ENCODE measurements at regions not wholly inside any gene's neighbourhood (a gene's known extent, or its start where the extent isn't known, plus 50 kb on each side); places are given as distances from the start of the nearest gene placed in this dataset.

- peaks cover 57% of the 10 kb centered on the region for H3K4me1 ChIP-seq (ENCODE audit: control insufficient read depth, insufficient read depth, low read length)
- H3K4me3 ChIP-seq (ENCODE audit: low read length), result no peak overlapping the region
- no peaks in the 10 kb centered on the region for H3K27me3 ChIP-seq (replicated peaks; ENCODE audit: control insufficient read depth, insufficient read depth, low read length)
- DNase-seq (ENCODE audit: low read depth), result no peak
- H3K9ac ChIP-seq (ENCODE audit: low read length), result no peak overlapping the region
- no peaks in the 10 kb centered on the region for H3K36me3 ChIP-seq (ENCODE audit: control insufficient read depth, insufficient read depth, low read length, severe bottlenecking)
- H3K9me3 ChIP-seq (ENCODE audit: control insufficient read depth, low read length), result no peaks in the 10 kb centered on the region
These were observed 172.0 kb upstream of the ZNF32 start for GRCh38 chr10:43820663-43821062.

GRCh38 chr10:43819464-43820230, 171.0 kb upstream of the ZNF32 start:
- no peaks in the 10 kb centered on the region for H3K36me3 ChIP-seq (ENCODE audit: control insufficient read depth, insufficient read depth, low read length, severe bottlenecking)
- no peak for DNase-seq (ENCODE audit: low read depth)
- peaks cover 49% of the 10 kb centered on the region for H3K4me1 ChIP-seq (ENCODE audit: control insufficient read depth, insufficient read depth, low read length)
- H3K9me3 ChIP-seq (ENCODE audit: control insufficient read depth, low read length), result no peaks in the 10 kb centered on the region
- no peaks in the 10 kb centered on the region for H3K27me3 ChIP-seq (replicated peaks; ENCODE audit: control insufficient read depth, insufficient read depth, low read length)
- no peak overlapping the region for H3K4me3 ChIP-seq (ENCODE audit: low read length)
- H3K9ac ChIP-seq (ENCODE audit: low read length), result no peak overlapping the region

GRCh38 chr10:43818687-43819086, 170.0 kb upstream of the ZNF32 start:
- Histone ChIP-seq H3K27me3 (replicated peaks; ENCODE audit: control insufficient read depth, insufficient read depth, low read length) (no peaks in the 10 kb centered on the region), H3K4me3 (ENCODE audit: low read length) (no peak overlapping the region), H3K36me3 (ENCODE audit: control insufficient read depth, insufficient read depth, low read length, severe bottlenecking) (no peaks in the 10 kb centered on the region), H3K9ac (ENCODE audit: low read length) (no peak overlapping the region), H3K4me1 (ENCODE audit: control insufficient read depth, insufficient read depth, low read length) (peaks cover 40% of the 10 kb centered on the region), H3K9me3 (ENCODE audit: control insufficient read depth, low read length) (no peaks in the 10 kb centered on the region)
- no peak for DNase-seq (ENCODE audit: low read depth)

GRCh38 chr10:43817368-43817767, 168.7 kb upstream of the ZNF32 start:
- Histone ChIP-seq H3K27me3 (replicated peaks; ENCODE audit: control insufficient read depth, insufficient read depth, low read length) (no peaks in the 10 kb centered on the region), H3K9ac (ENCODE audit: low read length) (no peak overlapping the region), H3K4me1 (ENCODE audit: control insufficient read depth, insufficient read depth, low read length) (peaks cover 26% of the 10 kb centered on the region), H3K36me3 (ENCODE audit: control insufficient read depth, insufficient read depth, low read length, severe bottlenecking) (no peaks in the 10 kb centered on the region), H3K4me3 (ENCODE audit: low read length) (no peak overlapping the region), H3K9me3 (ENCODE audit: control insufficient read depth, low read length) (no peaks in the 10 kb centered on the region)
- no peak for DNase-seq (ENCODE audit: low read depth)

- Histone ChIP-seq H3K36me3 (ENCODE audit: control insufficient read depth, insufficient read depth, low read length, severe bottlenecking) (no peaks in the 10 kb centered on the region), H3K9ac (ENCODE audit: low read length) (no peak overlapping the region), H3K9me3 (ENCODE audit: control insufficient read depth, low read length) (no peaks in the 10 kb centered on the region), H3K27me3 (replicated peaks; ENCODE audit: control insufficient read depth, insufficient read depth, low read length) (no peaks in the 10 kb centered on the region), H3K4me1 (ENCODE audit: control insufficient read depth, insufficient read depth, low read length) (peaks cover 25% of the 10 kb centered on the region), H3K4me3 (ENCODE audit: low read length) (peak overlapping the region; percentile 11)
- DNase-seq (ENCODE audit: low read depth), result peak; percentile 83
These were observed 168.0 kb upstream of the ZNF32 start for GRCh38 chr10:43816351-43817321.

- H3K9ac ChIP-seq (ENCODE audit: low read length), result no peak overlapping the region
- H3K36me3 ChIP-seq (ENCODE audit: control insufficient read depth, insufficient read depth, low read length, severe bottlenecking), result no peaks in the 10 kb centered on the region
- no peaks in the 10 kb centered on the region for H3K27me3 ChIP-seq (replicated peaks; ENCODE audit: control insufficient read depth, insufficient read depth, low read length)
- H3K9me3 ChIP-seq (ENCODE audit: control insufficient read depth, low read length), result no peaks in the 10 kb centered on the region
- peaks cover 20% of the 10 kb centered on the region for H3K4me1 ChIP-seq (ENCODE audit: control insufficient read depth, insufficient read depth, low read length)
- no peak for DNase-seq (ENCODE audit: low read depth)
- H3K4me3 ChIP-seq (ENCODE audit: low read length), result no peak overlapping the region
These were observed 166.7 kb upstream of the ZNF32 start for GRCh38 chr10:43815181-43815885.

- no peaks in the 10 kb centered on the region for H3K36me3 ChIP-seq (ENCODE audit: control insufficient read depth, insufficient read depth, low read length, severe bottlenecking)
- no peak overlapping the region for H3K9ac ChIP-seq (ENCODE audit: low read length)
- no peak overlapping the region for H3K4me3 ChIP-seq (ENCODE audit: low read length)
- H3K27me3 ChIP-seq (replicated peaks; ENCODE audit: control insufficient read depth, insufficient read depth, low read length), result no peaks in the 10 kb centered on the region
- H3K9me3 ChIP-seq (ENCODE audit: control insufficient read depth, low read length), result no peaks in the 10 kb centered on the region
- no peak for DNase-seq (ENCODE audit: low read depth)
- peaks cover 21% of the 10 kb centered on the region for H3K4me1 ChIP-seq (ENCODE audit: control insufficient read depth, insufficient read depth, low read length)
These were observed 166.0 kb upstream of the ZNF32 start for GRCh38 chr10:43814663-43815062.

GRCh38 chr10:43811871-43812270, 163.2 kb upstream of the ZNF32 start:
- Histone ChIP-seq H3K9ac (ENCODE audit: low read length) (no peak overlapping the region), H3K36me3 (ENCODE audit: control insufficient read depth, insufficient read depth, low read length, severe bottlenecking) (no peaks in the 10 kb centered on the region), H3K9me3 (ENCODE audit: control insufficient read depth, low read length) (no peaks in the 10 kb centered on the region), H3K27me3 (replicated peaks; ENCODE audit: control insufficient read depth, insufficient read depth, low read length) (no peaks in the 10 kb centered on the region), H3K4me1 (ENCODE audit: control insufficient read depth, insufficient read depth, low read length) (peaks cover 26% of the 10 kb centered on the region), H3K4me3 (ENCODE audit: low read length) (no peak overlapping the region)
- DNase-seq (ENCODE audit: low read depth), result no peak

- no peaks in the 10 kb centered on the region for H3K9me3 ChIP-seq (ENCODE audit: control insufficient read depth, low read length)
- DNase-seq (ENCODE audit: low read depth), result peak; percentile 96
- no peak overlapping the region for H3K9ac ChIP-seq (ENCODE audit: low read length)
- H3K27me3 ChIP-seq (replicated peaks; ENCODE audit: control insufficient read depth, insufficient read depth, low read length), result no peaks in the 10 kb centered on the region
- peak overlapping the region; percentile 8 for H3K4me3 ChIP-seq (ENCODE audit: low read length)
- H3K36me3 ChIP-seq (ENCODE audit: control insufficient read depth, insufficient read depth, low read length, severe bottlenecking), result no peaks in the 10 kb centered on the region
- peaks cover 26% of the 10 kb centered on the region for H3K4me1 ChIP-seq (ENCODE audit: control insufficient read depth, insufficient read depth, low read length)
These were observed 160.7 kb upstream of the ZNF32 start for GRCh38 chr10:43809211-43809930.

GRCh38 chr10:43808136-43808535, 159.5 kb upstream of the ZNF32 start:
- Histone ChIP-seq H3K27me3 (replicated peaks; ENCODE audit: control insufficient read depth, insufficient read depth, low read length) (peaks cover 7% of the 10 kb centered on the region), H3K9ac (ENCODE audit: low read length) (no peak overlapping the region), H3K4me3 (ENCODE audit: low read length) (no peak overlapping the region), H3K36me3 (ENCODE audit: control insufficient read depth, insufficient read depth, low read length, severe bottlenecking) (no peaks in the 10 kb centered on the region), H3K4me1 (ENCODE audit: control insufficient read depth, insufficient read depth, low read length) (peaks cover 26% of the 10 kb centered on the region), H3K9me3 (ENCODE audit: control insufficient read depth, low read length) (no peaks in the 10 kb centered on the region)
- no peak for DNase-seq (ENCODE audit: low read depth)

All from adipocyte (in vitro differentiated cells).